PFSK-1 (cell line): ENCODE measurements at regions not wholly inside any gene's neighbourhood (a gene's known extent, or its start where the extent isn't known, plus 50 kb on each side); places are given as distances from the start of the nearest gene placed in this dataset.

Experiments
- FOXP2 ChIP-seq: optimal IDR thresholded peaks from 2 replicates; pipeline ENCODE3; 2011; ENCODE audit warnings: borderline replicate concordance, control low read depth, inconsistent platforms; ENCODE audit not compliant: insufficient read depth; ENCODE audit errors: extremely low read length, extremely low read depth
- POLR2AphosphoS5 ChIP-seq: IDR thresholded peaks from 2 replicates; pipeline ENCODE4 v1.6.1; 2012; ENCODE audit warnings: low read depth, mild to moderate bottlenecking, control low read depth, low read length, moderate library complexity
- TAF1 ChIP-seq: IDR thresholded peaks from 2 replicates; pipeline ENCODE4 v1.6.1; 2012; ENCODE audit warnings: low read length, control low read depth, borderline replicate concordance; ENCODE audit not compliant: insufficient read depth

DNA sequence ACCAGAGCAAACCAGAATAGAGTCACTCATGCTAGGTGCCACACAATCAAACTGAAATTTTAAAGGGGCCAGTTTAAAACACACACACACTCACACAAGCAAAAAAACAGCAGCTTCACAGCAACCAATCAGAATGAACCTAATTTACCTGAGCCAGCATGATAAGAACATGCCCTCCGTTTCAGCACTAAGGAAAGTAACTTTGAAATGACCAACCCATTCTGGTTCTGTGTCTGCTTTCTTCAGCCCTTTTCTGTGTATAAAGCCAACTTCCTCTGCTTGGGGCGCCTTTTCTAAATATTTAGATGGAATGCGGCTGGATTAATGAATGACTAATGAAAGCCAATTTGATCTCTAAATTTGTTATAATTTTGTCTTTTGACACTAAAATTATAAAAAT lies 629.1 kb downstream of the ZEB2 start:
- TF ChIP-seq TAF1 (no peak), POLR2AphosphoS5 (no peak), FOXP2 (no peak)
